A549 (cell line): ENCODE measurements at regions not wholly inside any gene's neighbourhood (a gene's known extent, or its start where the extent isn't known, plus 50 kb on each side); places are given as distances from the start of the nearest gene placed in this dataset.

ENCODE experiments used
- ATAC-seq, 2 experiments: fragments of 200-7000 bp in 1 of 2; fragments of >200 bp in 1 of 2; cut with Nextera tagmentation in 1 of 2; cut with Tn5 transposase in 1 of 2; 3 replicates each; pipeline versions ENCODE4 v1.8.0 to v1.9.1; 2018 to 2020; ENCODE audit warnings: mild to moderate bottlenecking in 1 of 2, moderate library complexity in 1 of 2
- CTCF ChIA-PET: fragments of 300-600 bp; sonication (Branson Sonifier 250); formaldehyde crosslinking; extraction: SDS; loops from one replicate; lab custom pipeline; 2021; ENCODE audit warnings: antibody characterized with exemption, inconsistent platforms; lab: Yijun Ruan, JAX
- POLR2A ChIA-PET: fragments of 350-600 bp; formaldehyde crosslinking; extraction: SDS; loops from one replicate; lab custom pipeline; 2021; ENCODE audit warnings: antibody characterized with exemption, inconsistent platforms; lab: Yijun Ruan, JAX
- DNase-seq, 2 experiments: peaks; one replicate each; pipeline versions ENCODE4 v3.0.0 to v3.0.0-alpha.2; 2011 to 2016; ENCODE audit warnings: low read depth in 1 of 2, low spot score in 1 of 2
- FAIRE-seq: peaks from 2 replicates; lab custom pipeline; 2011; peaks lifted over from hg19 to GRCh38; lab: Jason Lieb, UNC
- H3K27ac ChIP-seq, 2 experiments: fragments of >200 bp; sonication (Bioruptor Twin); formaldehyde crosslinking; 3 replicates each; pipeline ENCODE4 v1.5.1; 2016 to 2017
- H3K4me1 ChIP-seq: fragments of >200 bp; sonication (Bioruptor Twin); formaldehyde crosslinking; 3 replicates; pipeline ENCODE4 v1.6.1; 2016
- H3K4me2 ChIP-seq: fragments of >200 bp; sonication (Bioruptor Twin); formaldehyde crosslinking; 3 replicates; pipeline ENCODE4 v1.6.1; 2016
- H3K4me3 ChIP-seq: fragments of >200 bp; sonication (Bioruptor Twin); formaldehyde crosslinking; 3 replicates; pipeline ENCODE4 v1.5.1; 2016
- H3K9me3 ChIP-seq: fragments of >200 bp; sonication (Bioruptor Twin); formaldehyde crosslinking; 3 replicates; pipeline ENCODE4 v1.6.1; 2016
- CBX2 ChIP-seq: fragments of 200-600 bp; sonication (generic); IDR thresholded peaks from 2 replicates; pipeline ENCODE4 v1.6.1; 2016; ENCODE audit warnings: low read depth, mild to moderate bottlenecking, borderline replicate concordance
- CBX8 ChIP-seq: fragments of 200-600 bp; sonication (generic); IDR thresholded peaks from 2 replicates; pipeline ENCODE4 v1.6.1; 2016
- FOSB ChIP-seq: fragments of 250-450 bp; sonication (Bioruptor Pico); IDR thresholded peaks from 2 replicates; pipeline ENCODE4 v1.5.0; 2020; ENCODE audit warnings: mild to moderate bottlenecking, moderate library complexity
- GATA3 ChIP-seq: IDR thresholded peaks from 2 replicates; pipeline ENCODE4 v1.6.1; 2012; ENCODE audit warnings: borderline replicate concordance
- HMGXB4 ChIP-seq: fragments of 250-450 bp; sonication (Bioruptor Pico); IDR thresholded peaks from 2 replicates; pipeline ENCODE4 v1.5.0; 2021; ENCODE audit warnings: mild to moderate bottlenecking, moderate library complexity, borderline replicate concordance
- KDM1A ChIP-seq: fragments of 200-600 bp; sonication (generic); IDR thresholded peaks from 2 replicates; pipeline ENCODE4 v1.6.1; 2016; ENCODE audit warnings: low read depth, mild to moderate bottlenecking
- MAFK ChIP-seq: fragments of 450-650 bp; IDR thresholded peaks from 2 replicates; pipeline ENCODE4 v1.6.1; 2014; ENCODE audit not compliant: partially characterized antibody
- NFE2L2 ChIP-seq: fragments of 150-350 bp; conservative IDR thresholded peaks from 2 replicates; pipeline ENCODE4 v1.6.1; 2014; ENCODE audit warnings: low read length
- PBX3 ChIP-seq: IDR thresholded peaks from 2 replicates; pipeline ENCODE4 v1.6.1; 2012
- POLR2A ChIP-seq: IDR thresholded peaks from 2 replicates; pipeline ENCODE4 v1.6.1; 2012; ENCODE audit warnings: mild to moderate bottlenecking, low read length
- POLR2AphosphoS2 ChIP-seq: conservative IDR thresholded peaks from 2 replicates; pipeline ENCODE4 v1.6.1; 2012; ENCODE audit warnings: low read length, improper control_type of control experiment, inconsistent platforms
- RFX5 ChIP-seq: fragments of 450-650 bp; IDR thresholded peaks from 2 replicates; pipeline ENCODE4 v1.7.1; 2014; ENCODE audit warnings: antibody characterized with exemption, mild to moderate bottlenecking, moderate library complexity
- RNF2 ChIP-seq: fragments of 200-600 bp; sonication (generic); IDR thresholded peaks from 2 replicates; pipeline ENCODE4 v1.6.1; 2016; ENCODE audit warnings: low read depth, mild to moderate bottlenecking, antibody characterized with exemption, moderate library complexity, borderline replicate concordance
- SREBF2 ChIP-seq: fragments of 450-650 bp; IDR thresholded peaks from 2 replicates; pipeline ENCODE4 v1.6.1; 2014; ENCODE audit warnings: mild to moderate bottlenecking, moderate library complexity
- TFCP2L1 ChIP-seq: fragments of 250-450 bp; sonication (Bioruptor Pico); IDR thresholded peaks from 2 replicates; pipeline ENCODE4 v1.5.0; 2021; ENCODE audit warnings: mild to moderate bottlenecking
- TP53 ChIP-seq: fragments of 250-450 bp; sonication (Bioruptor Pico); IDR thresholded peaks from 2 replicates; pipeline ENCODE4 v1.5.0; 2021; ENCODE audit warnings: mild to moderate bottlenecking, moderate library complexity
- ZFP36 ChIP-seq: fragments of 450-650 bp; IDR thresholded peaks from 2 replicates; pipeline ENCODE4 v1.6.1; 2014; ENCODE audit warnings: borderline replicate concordance; ENCODE audit not compliant: partially characterized antibody
- ZNF302 ChIP-seq: fragments of 250-450 bp; sonication (Bioruptor Pico); IDR thresholded peaks from 2 replicates; pipeline ENCODE4 v1.9.0; 2021; ENCODE audit warnings: inconsistent platforms, mild to moderate bottlenecking, moderate library complexity
- ZSCAN20 ChIP-seq: fragments of 250-450 bp; sonication (Bioruptor Pico); IDR thresholded peaks from 2 replicates; pipeline ENCODE4 v1.8.0; 2022; ENCODE audit warnings: mild to moderate bottlenecking, moderate library complexity
- TF ChIP-seq, protein P1 (sequence below): fragments of 450-650 bp; IDR thresholded peaks from 2 replicates; pipeline ENCODE4 v1.6.1; 2014; ENCODE audit warnings: antibody characterized with exemption
- TF ChIP-seq, protein P2 (sequence below): fragments of 150-350 bp; IDR thresholded peaks from 2 replicates; pipeline ENCODE4 v1.6.1; 2014; ENCODE audit warnings: low read depth, mild to moderate bottlenecking, low read length
- TF ChIP-seq, protein P3 (sequence below): fragments of 250-450 bp; sonication (Bioruptor Pico); IDR thresholded peaks from 2 replicates; pipeline ENCODE4 v1.5.0; 2020; ENCODE audit warnings: low read depth, mild to moderate bottlenecking, moderate library complexity

GRCh38 chr1:192958350-192958749 lies 100.8 kb downstream of the UCHL5 start:
- POLR2A ChIA-PET, result no interaction called here
- FAIRE-seq (no peak), ATAC-seq (no peak), DNase-seq (no peak)
- no peak overlapping the region for H3K4me2 ChIP-seq
- no peak overlapping the region for H3K27ac ChIP-seq
- no peak overlapping the region for H3K4me3 ChIP-seq
- H3K9me3 ChIP-seq, result no peaks in the 10 kb centered on the region
- H3K4me1 ChIP-seq, result no peaks in the 10 kb centered on the region
- CTCF ChIA-PET, result no interaction called here
- no peak for TF ChIP-seq TFCP2L1
- peak; percentile 87 for TF ChIP-seq MAFK

DNA sequence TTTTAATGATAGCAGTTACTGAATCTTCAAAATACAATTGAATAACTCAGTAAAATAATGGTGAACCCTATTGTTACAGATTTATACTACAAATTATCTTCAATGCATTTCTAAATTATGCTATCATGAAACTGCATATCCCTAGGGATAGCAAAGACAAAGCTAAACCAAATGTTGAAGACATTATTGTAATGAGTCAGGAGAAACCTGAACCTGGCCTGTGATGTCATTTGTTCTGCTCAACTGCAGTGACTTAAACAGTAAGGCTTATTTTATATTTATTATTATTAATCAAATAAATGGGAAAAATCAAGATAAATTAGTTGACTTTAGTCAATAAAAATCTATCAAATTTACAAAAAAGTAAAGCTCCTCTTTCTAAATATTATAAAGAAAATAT lies 100.3 kb downstream of the UCHL5 start:
- no peaks in the 10 kb centered on the region for H3K9me3 ChIP-seq
- CTCF ChIA-PET, result no interaction called here

GRCh38 chr1:192959657-192960186 lies 99.4 kb downstream of the UCHL5 start:
- CTCF ChIA-PET, result no interaction called here
- FAIRE-seq (no peak), ATAC-seq (no peak), DNase-seq (no peak)
- Histone ChIP-seq H3K4me1 (no peaks in the 10 kb centered on the region), H3K27ac (no peak overlapping the region), H3K4me3 (no peak overlapping the region), H3K4me2 (no peak overlapping the region), H3K9me3 (no peaks in the 10 kb centered on the region)
- TF ChIP-seq SREBF2 (no peak), ZSCAN20 (no peak), ZNF302 (CRISPR knock-in tag) (no peak), RNF2 (no peak), KDM1A (no peak), FOSB (no peak), POLR2A (no peak), CBX8 (no peak), ZFP36 (no peak), HMGXB4 (CRISPR knock-in tag) (no peak)
- TF ChIP-seq, protein P1, sequence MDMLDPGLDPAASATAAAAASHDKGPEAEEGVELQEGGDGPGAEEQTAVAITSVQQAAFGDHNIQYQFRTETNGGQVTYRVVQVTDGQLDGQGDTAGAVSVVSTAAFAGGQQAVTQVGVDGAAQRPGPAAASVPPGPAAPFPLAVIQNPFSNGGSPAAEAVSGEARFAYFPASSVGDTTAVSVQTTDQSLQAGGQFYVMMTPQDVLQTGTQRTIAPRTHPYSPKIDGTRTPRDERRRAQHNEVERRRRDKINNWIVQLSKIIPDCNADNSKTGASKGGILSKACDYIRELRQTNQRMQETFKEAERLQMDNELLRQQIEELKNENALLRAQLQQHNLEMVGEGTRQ, result no peak
- TF ChIP-seq, protein P2, sequence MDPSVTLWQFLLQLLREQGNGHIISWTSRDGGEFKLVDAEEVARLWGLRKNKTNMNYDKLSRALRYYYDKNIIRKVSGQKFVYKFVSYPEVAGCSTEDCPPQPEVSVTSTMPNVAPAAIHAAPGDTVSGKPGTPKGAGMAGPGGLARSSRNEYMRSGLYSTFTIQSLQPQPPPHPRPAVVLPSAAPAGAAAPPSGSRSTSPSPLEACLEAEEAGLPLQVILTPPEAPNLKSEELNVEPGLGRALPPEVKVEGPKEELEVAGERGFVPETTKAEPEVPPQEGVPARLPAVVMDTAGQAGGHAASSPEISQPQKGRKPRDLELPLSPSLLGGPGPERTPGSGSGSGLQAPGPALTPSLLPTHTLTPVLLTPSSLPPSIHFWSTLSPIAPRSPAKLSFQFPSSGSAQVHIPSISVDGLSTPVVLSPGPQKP, result no peak
- POLR2A ChIA-PET, result no interaction called here

More for the DNA sequence above, 100.3 kb downstream of the UCHL5 start:
- TF ChIP-seq MAFK, result no peak
- no peak for TF ChIP-seq FOSB
- TF ChIP-seq PBX3, result no peak
- no peak for TF ChIP-seq RFX5
- TF ChIP-seq, protein P1, result no peak
- no peak for TF ChIP-seq CBX2
- TF ChIP-seq POLR2AphosphoS2, result no peak
- no peak for TF ChIP-seq NFE2L2
- no peak for TF ChIP-seq GATA3
- no peak for TF ChIP-seq POLR2A
- no peak for TF ChIP-seq TP53 (CRISPR knock-in tag)
- no peak for TF ChIP-seq ZSCAN20
- TF ChIP-seq, protein P3, sequence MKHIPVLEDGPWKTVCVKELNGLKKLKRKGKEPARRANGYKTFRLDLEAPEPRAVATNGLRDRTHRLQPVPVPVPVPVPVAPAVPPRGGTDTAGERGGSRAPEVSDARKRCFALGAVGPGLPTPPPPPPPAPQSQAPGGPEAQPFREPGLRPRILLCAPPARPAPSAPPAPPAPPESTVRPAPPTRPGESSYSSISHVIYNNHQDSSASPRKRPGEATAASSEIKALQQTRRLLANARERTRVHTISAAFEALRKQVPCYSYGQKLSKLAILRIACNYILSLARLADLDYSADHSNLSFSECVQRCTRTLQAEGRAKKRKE (CRISPR knock-in tag), result no peak
- ATAC-seq (no peak), DNase-seq (no peak), FAIRE-seq (no peak)
- POLR2A ChIA-PET, result no interaction called here
- Histone ChIP-seq H3K27ac (no peak overlapping the region), H3K4me3 (no peak overlapping the region), H3K4me2 (no peak overlapping the region), H3K4me1 (no peaks in the 10 kb centered on the region)
